ENCODE measurements at regions not wholly inside any gene's neighbourhood (a gene's known extent, or its start where the extent isn't known, plus 50 kb on each side); places are given as distances from the start of the nearest gene placed in this dataset.

DNA sequence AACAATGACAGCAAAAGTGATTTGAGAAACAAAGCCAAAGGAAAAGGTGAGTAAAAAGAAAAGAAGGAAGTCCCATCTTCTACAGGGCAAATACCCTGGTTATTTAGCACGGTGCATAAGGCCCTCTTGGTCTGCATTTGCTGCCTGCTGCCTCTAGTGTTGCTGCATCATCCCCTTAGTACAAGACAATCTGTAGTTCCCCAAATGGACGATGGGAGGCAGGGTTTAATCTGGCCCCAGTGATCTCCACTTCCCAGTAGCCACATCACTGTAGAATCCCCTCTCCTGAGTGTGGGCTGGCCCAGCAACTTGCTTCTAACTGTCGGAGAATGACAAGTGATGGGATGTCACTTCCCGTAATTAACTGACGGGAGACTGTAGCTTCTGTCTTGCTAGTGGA, 85.1 kb downstream of the CTAGE1 start:
- no peak for TF ChIP-seq EP300 (IDR thresholded peaks at IDR 0.05)
- TF ChIP-seq, protein P1, sequence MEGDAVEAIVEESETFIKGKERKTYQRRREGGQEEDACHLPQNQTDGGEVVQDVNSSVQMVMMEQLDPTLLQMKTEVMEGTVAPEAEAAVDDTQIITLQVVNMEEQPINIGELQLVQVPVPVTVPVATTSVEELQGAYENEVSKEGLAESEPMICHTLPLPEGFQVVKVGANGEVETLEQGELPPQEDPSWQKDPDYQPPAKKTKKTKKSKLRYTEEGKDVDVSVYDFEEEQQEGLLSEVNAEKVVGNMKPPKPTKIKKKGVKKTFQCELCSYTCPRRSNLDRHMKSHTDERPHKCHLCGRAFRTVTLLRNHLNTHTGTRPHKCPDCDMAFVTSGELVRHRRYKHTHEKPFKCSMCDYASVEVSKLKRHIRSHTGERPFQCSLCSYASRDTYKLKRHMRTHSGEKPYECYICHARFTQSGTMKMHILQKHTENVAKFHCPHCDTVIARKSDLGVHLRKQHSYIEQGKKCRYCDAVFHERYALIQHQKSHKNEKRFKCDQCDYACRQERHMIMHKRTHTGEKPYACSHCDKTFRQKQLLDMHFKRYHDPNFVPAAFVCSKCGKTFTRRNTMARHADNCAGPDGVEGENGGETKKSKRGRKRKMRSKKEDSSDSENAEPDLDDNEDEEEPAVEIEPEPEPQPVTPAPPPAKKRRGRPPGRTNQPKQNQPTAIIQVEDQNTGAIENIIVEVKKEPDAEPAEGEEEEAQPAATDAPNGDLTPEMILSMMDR (IDR thresholded peaks at IDR 0.05), result no peak
- TF ChIP-seq POLR2A (IDR thresholded peaks at IDR 0.05), result no peak

Measured in ovary (tissue), 3 donors.